MM.1S (cell line): ENCODE measurements at regions not wholly inside any gene's neighbourhood (a gene's known extent, or its start where the extent isn't known, plus 50 kb on each side); places are given as distances from the start of the nearest gene placed in this dataset.

Experiments
- DNase-seq: peaks from one replicate; pipeline ENCODE4 v3.0.0-alpha.2; 2015
- H2AFZ ChIP-seq: fragments of 300-600 bp; sonication (generic); 2 replicates; pipeline ENCODE4 v1.6.0; 2016; ENCODE audit warnings: antibody characterized with exemption, low read length
- H3F3A ChIP-seq: fragments of 300-600 bp; sonication (generic); 2 replicates; pipeline ENCODE4 v1.6.1; 2016; ENCODE audit warnings: mild to moderate bottlenecking, antibody characterized with exemption, low read length, moderate library complexity, mixed read lengths; ENCODE audit not compliant: insufficient read depth
- H3K27ac ChIP-seq: fragments of 300-600 bp; sonication (generic); 2 replicates; pipeline ENCODE4 v1.5.1; 2016; ENCODE audit warnings: mild to moderate bottlenecking, low read length
- H3K27me3 ChIP-seq: fragments of 300-600 bp; sonication (generic); replicated peaks from 2 replicates; pipeline ENCODE4 v1.6.0; 2016; ENCODE audit warnings: low read length; ENCODE audit not compliant: insufficient read depth
- H3K36me3 ChIP-seq: fragments of 300-600 bp; sonication (generic); replicated peaks from 2 replicates; pipeline ENCODE4 v1.6.1; 2016; ENCODE audit warnings: mild to moderate bottlenecking, low read length, mixed read lengths; ENCODE audit not compliant: insufficient read depth
- H3K4me1 ChIP-seq: fragments of 300-600 bp; sonication (generic); 2 replicates; pipeline ENCODE4 v1.6.1; 2016; ENCODE audit warnings: low read length, mixed read lengths
- H3K4me2 ChIP-seq: fragments of 300-600 bp; sonication (generic); 2 replicates; pipeline ENCODE4 v1.6.0; 2016; ENCODE audit warnings: low read depth, low read length
- H3K4me3 ChIP-seq: fragments of 300-600 bp; sonication (generic); 2 replicates; pipeline ENCODE4 v1.5.1; 2016; ENCODE audit warnings: low read length, mixed read lengths
- H3K79me2 ChIP-seq: fragments of 300-600 bp; sonication (generic); 2 replicates; pipeline ENCODE4 v1.6.1; 2016; ENCODE audit warnings: mixed run types, low read length, mixed read lengths
- H3K9ac ChIP-seq: fragments of 300-600 bp; sonication (generic); 2 replicates; pipeline ENCODE4 v1.6.1; 2016; ENCODE audit warnings: low read length, mixed read lengths
- H3K9me2 ChIP-seq: fragments of 300-600 bp; sonication (generic); replicated peaks from 2 replicates; pipeline ENCODE4 v1.6.1; 2016; ENCODE audit warnings: mild to moderate bottlenecking, low read length, mixed read lengths; ENCODE audit not compliant: insufficient read depth
- H3K9me3 ChIP-seq: fragments of 300-600 bp; sonication (generic); replicated peaks from 2 replicates; pipeline ENCODE4 v1.6.1; 2016; ENCODE audit warnings: mild to moderate bottlenecking, low read length, mixed read lengths; ENCODE audit not compliant: insufficient read depth
- H4K20me1 ChIP-seq: fragments of 300-600 bp; sonication (generic); 2 replicates; pipeline ENCODE4 v1.6.1; 2016; ENCODE audit warnings: mild to moderate bottlenecking, low read length, moderate library complexity, mixed read lengths; ENCODE audit not compliant: insufficient read depth
- CTCF ChIP-seq: fragments of 300-600 bp; sonication (generic); IDR thresholded peaks from 2 replicates; pipeline ENCODE4 v1.5.1; 2016; ENCODE audit warnings: antibody characterized with exemption, low read length, mixed read lengths
- EZH2 ChIP-seq: fragments of 300-600 bp; sonication (generic); optimal IDR thresholded peaks from 2 replicates; pipeline ENCODE3; 2017; ENCODE audit warnings: low read depth, mild to moderate bottlenecking, antibody characterized with exemption, low read length, mixed read lengths
- EZH2phosphoT487 ChIP-seq: fragments of 300-600 bp; sonication (generic); IDR thresholded peaks from 2 replicates; pipeline ENCODE4 v1.6.1; 2018; ENCODE audit warnings: antibody characterized with exemption, low read length

DNA sequence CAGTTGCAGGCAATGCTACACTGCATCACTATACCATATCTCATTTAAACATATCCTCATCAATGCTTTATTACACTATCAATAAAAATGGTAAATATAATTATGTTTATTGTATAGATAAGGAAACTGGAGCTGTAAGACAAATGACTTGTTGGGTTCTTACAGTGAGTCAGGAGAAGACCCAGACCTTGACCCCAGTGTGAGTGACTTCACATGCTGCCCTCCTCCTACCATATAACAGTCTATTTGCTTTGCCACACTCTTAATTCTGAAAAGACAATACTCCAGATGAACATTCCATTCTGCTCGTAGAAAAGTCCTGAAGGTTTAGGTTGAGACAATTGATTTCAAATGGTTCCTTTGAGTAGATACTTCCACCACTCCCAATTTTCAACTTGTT is 550.5 kb downstream of the PLPP3 start:
- Histone ChIP-seq H3K9ac (no peak overlapping the region), H3K79me2 (no peaks in the 10 kb centered on the region), H2AFZ (no peak overlapping the region), H3K9me3 (no peaks in the 10 kb centered on the region), H3K27me3 (no peaks in the 10 kb centered on the region), H3K36me3 (no peaks in the 10 kb centered on the region), H3F3A (no peaks in the 10 kb centered on the region), H3K4me1 (no peaks in the 10 kb centered on the region), H4K20me1 (no peaks in the 10 kb centered on the region), H3K27ac (no peak overlapping the region), H3K4me3 (no peak overlapping the region), H3K4me2 (no peak overlapping the region), H3K9me2 (no peaks in the 10 kb centered on the region)
- no peak for DNase-seq
- TF ChIP-seq CTCF, result no peak
- no peak for TF ChIP-seq EZH2phosphoT487
- TF ChIP-seq EZH2, result no peak

- no peak overlapping the region for H3K9ac ChIP-seq
- DNase-seq, result no peak
- H4K20me1 ChIP-seq, result no peaks in the 10 kb centered on the region
These were observed 551.1 kb downstream of the PLPP3 start for GRCh38 chr1:56028244-56028643.

DNA sequence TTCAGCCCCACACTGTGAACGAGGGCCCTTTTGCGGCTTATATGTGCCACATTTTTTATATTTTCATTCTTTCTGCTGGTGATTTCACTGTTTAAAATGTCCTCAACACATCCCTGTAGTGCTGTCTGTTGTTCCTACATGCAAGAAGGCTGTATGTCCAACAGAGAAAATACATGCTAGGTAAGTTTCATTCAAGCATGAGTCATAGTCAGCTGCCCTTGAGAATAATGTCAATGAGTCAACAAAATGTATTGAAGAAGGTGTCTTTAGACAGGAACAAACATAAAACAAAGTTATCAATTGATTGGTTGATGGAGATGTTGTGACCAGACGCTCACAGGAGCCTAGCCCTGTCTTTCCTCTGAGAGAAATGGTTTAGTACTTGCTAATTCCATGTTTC is 553.4 kb downstream of the PLPP3 start:
- TF ChIP-seq EZH2phosphoT487 (no peak), CTCF (no peak), EZH2 (no peak)
- H3K9me2 ChIP-seq, result no peaks in the 10 kb centered on the region
- H2AFZ ChIP-seq, result no peak overlapping the region
- no peak overlapping the region for H3K27ac ChIP-seq
- H3K4me2 ChIP-seq, result no peak overlapping the region
- H4K20me1 ChIP-seq, result no peaks in the 10 kb centered on the region
- H3F3A ChIP-seq, result no peaks in the 10 kb centered on the region
- no peaks in the 10 kb centered on the region for H3K4me1 ChIP-seq
- no peaks in the 10 kb centered on the region for H3K36me3 ChIP-seq
- DNase-seq, result no peak
- no peaks in the 10 kb centered on the region for H3K79me2 ChIP-seq
- H3K9me3 ChIP-seq, result no peaks in the 10 kb centered on the region
- no peaks in the 10 kb centered on the region for H3K27me3 ChIP-seq
- H3K9ac ChIP-seq, result no peak overlapping the region
- no peak overlapping the region for H3K4me3 ChIP-seq

More at GRCh38 chr1:56028244-56028643, 551.1 kb downstream of the PLPP3 start:
- H3F3A ChIP-seq, result no peaks in the 10 kb centered on the region
- no peaks in the 10 kb centered on the region for H3K9me2 ChIP-seq
- TF ChIP-seq EZH2 (no peak), CTCF (no peak), EZH2phosphoT487 (no peak)
- H3K27me3 ChIP-seq, result no peaks in the 10 kb centered on the region
- no peak overlapping the region for H3K27ac ChIP-seq
- no peaks in the 10 kb centered on the region for H3K9me3 ChIP-seq
- H3K36me3 ChIP-seq, result no peaks in the 10 kb centered on the region
- no peaks in the 10 kb centered on the region for H3K4me1 ChIP-seq
- no peaks in the 10 kb centered on the region for H3K79me2 ChIP-seq
- H3K4me3 ChIP-seq, result no peak overlapping the region
- H3K4me2 ChIP-seq, result no peak overlapping the region
- no peak overlapping the region for H2AFZ ChIP-seq
